ENCODE measurements at regions not wholly inside any gene's neighbourhood (a gene's known extent, or its start where the extent isn't known, plus 50 kb on each side); places are given as distances from the start of the nearest gene placed in this dataset.

GRCh38 chr10:42883993-42884983, 101.7 kb downstream of the BMS1 start:
- no peak for ATAC-seq
- intact Hi-C loops (cut with DNase I; ENCODE audit: low total_unique reads): no loop called here

GRCh38 chr10:42885491-42886270, 103.1 kb downstream of the BMS1 start:
- in situ Hi-C loops (cut with MboI; ENCODE audit: low sequenced_read_pairs in 4 of 4) (no loop called here), intact Hi-C loops (cut with DNase I; ENCODE audit: low total_unique reads) (no loop called here)
- Histone ChIP-seq H3K4me3 (no peak overlapping the region), H3K27me3 (no peaks in the 10 kb centered on the region), H3K36me3 (no peaks in the 10 kb centered on the region), H3K9me3 (no peaks in the 10 kb centered on the region), H3K27ac (no peak overlapping the region), H3K4me1 (no peaks in the 10 kb centered on the region)
- TF ChIP-seq CTCF (IDR thresholded peaks at IDR 0.05 in 4 of 5, conservative IDR thresholded peaks at IDR 0.05 in 1 of 5) (no peak), POLR2A (IDR thresholded peaks at IDR 0.05) (no peak)
- DNase-seq (no peak), ATAC-seq (no peak)

More at GRCh38 chr10:42883993-42884983, 101.7 kb downstream of the BMS1 start:
- H3K36me3 ChIP-seq: no peaks in the 10 kb centered on the region
- H3K27me3 ChIP-seq: no peaks in the 10 kb centered on the region
- no peak overlapping the region for H3K27ac ChIP-seq
- in situ Hi-C loops (cut with MboI; ENCODE audit: low sequenced_read_pairs in 4 of 4): no loop called here
- TF ChIP-seq POLR2A (IDR thresholded peaks at IDR 0.05): no peak
- no peak for TF ChIP-seq CTCF (IDR thresholded peaks at IDR 0.05 in 4 of 5, conservative IDR thresholded peaks at IDR 0.05 in 1 of 5)
- no peaks in the 10 kb centered on the region for H3K4me1 ChIP-seq
- H3K4me3 ChIP-seq: no peak overlapping the region
- no peaks in the 10 kb centered on the region for H3K9me3 ChIP-seq
- DNase-seq: no peak

GRCh38 chr10:42887734-42888503, 105.3 kb downstream of the BMS1 start:
- H3K9me3 ChIP-seq: no peaks in the 10 kb centered on the region
- H3K4me1 ChIP-seq: no peaks in the 10 kb centered on the region
- no peaks in the 10 kb centered on the region for H3K27me3 ChIP-seq
- intact Hi-C loops (cut with DNase I; ENCODE audit: low total_unique reads): no loop called here
- H3K4me3 ChIP-seq: no peak overlapping the region
- ATAC-seq (no peak), DNase-seq (no peak)
- no peak overlapping the region for H3K27ac ChIP-seq
- H3K36me3 ChIP-seq: no peaks in the 10 kb centered on the region
- no peak for TF ChIP-seq POLR2A (IDR thresholded peaks at IDR 0.05)
- TF ChIP-seq CTCF (IDR thresholded peaks at IDR 0.05 in 4 of 5, conservative IDR thresholded peaks at IDR 0.05 in 1 of 5): no peak
- in situ Hi-C loops (cut with MboI; ENCODE audit: low sequenced_read_pairs in 4 of 4): no loop called here

- TF ChIP-seq POLR2A (IDR thresholded peaks at IDR 0.05) (no peak), CTCF (IDR thresholded peaks at IDR 0.05 in 4 of 5, conservative IDR thresholded peaks at IDR 0.05 in 1 of 5) (no peak)
- no peak for ATAC-seq
- in situ Hi-C loops (cut with MboI; ENCODE audit: low sequenced_read_pairs in 4 of 4) (no loop called here), intact Hi-C loops (cut with DNase I; ENCODE audit: low total_unique reads) (no loop called here)
- Histone ChIP-seq H3K36me3 (no peaks in the 10 kb centered on the region), H3K9me3 (no peaks in the 10 kb centered on the region), H3K27ac (no peak overlapping the region), H3K4me1 (no peaks in the 10 kb centered on the region), H3K4me3 (no peak overlapping the region), H3K27me3 (peaks cover 0 to under 1% (median 0%) of the 10 kb centered on the region in 3 donors)
- DNase-seq: no peak
Measured at GRCh38 chr10:42888504-42889095, 106.0 kb downstream of the BMS1 start.
